Neuronal stem cell (in vitro differentiated cells): ENCODE measurements at regions not wholly inside any gene's neighbourhood (a gene's known extent, or its start where the extent isn't known, plus 50 kb on each side); places are given as distances from the start of the nearest gene placed in this dataset.

Experiments
- DNase-seq: peaks from one replicate; pipeline ENCODE4 v3.0.0-alpha.2; 2013; ENCODE audit warnings: low spot score
- H2AFZ ChIP-seq: one replicate; pipeline ENCODE4 v1.6.1; 2013; ENCODE audit warnings: mild to moderate bottlenecking, low read length, inconsistent platforms
- H2AK5ac ChIP-seq: 2 replicates; pipeline ENCODE4 v1.6.1; 2013; ENCODE audit warnings: low read depth, mild to moderate bottlenecking, inconsistent platforms, low read length, moderate library complexity, mixed read lengths
- H2BK120ac ChIP-seq: 2 replicates; pipeline ENCODE4 v1.6.1; 2013; ENCODE audit warnings: low read depth, mild to moderate bottlenecking, inconsistent platforms, low read length, moderate library complexity, mixed read lengths
- H2BK12ac ChIP-seq: one replicate; pipeline ENCODE4 v1.6.1; 2013; ENCODE audit warnings: low read length, inconsistent platforms
- H2BK15ac ChIP-seq: 2 replicates; pipeline ENCODE4 v1.6.1; 2013; ENCODE audit warnings: mild to moderate bottlenecking, low read length, inconsistent platforms, mixed read lengths
- H2BK5ac ChIP-seq: one replicate; pipeline ENCODE4 v1.6.1; 2013; ENCODE audit warnings: inconsistent platforms, mild to moderate bottlenecking, low read length, moderate library complexity
- H3K14ac ChIP-seq: one replicate; pipeline ENCODE4 v1.6.1; 2013; ENCODE audit warnings: low read length, inconsistent platforms
- H3K18ac ChIP-seq: 2 replicates; pipeline ENCODE4 v1.6.1; 2013; ENCODE audit warnings: low read length, inconsistent platforms
- H3K23ac ChIP-seq: 2 replicates; pipeline ENCODE4 v1.6.1; 2013; ENCODE audit warnings: low read depth, mild to moderate bottlenecking, mixed read lengths, low read length, inconsistent platforms; ENCODE audit not compliant: poor library complexity
- H3K27ac ChIP-seq: replicated peaks from 3 replicates; pipeline ENCODE4 v1.5.1; 2013; ENCODE audit warnings: low read length, inconsistent platforms
- H3K27me3 ChIP-seq, 3 experiments: 2 replicates each; pipeline ENCODE4 v1.6.1; 2013; ENCODE audit warnings: low read length in 3 of 3, mild to moderate bottlenecking in 2 of 3, inconsistent platforms in 1 of 3, low read depth in 1 of 3, mixed read lengths in 1 of 3, moderate library complexity in 1 of 3; ENCODE audit not compliant: control insufficient read depth in 3 of 3, insufficient read depth in 3 of 3
- H3K36me3 ChIP-seq, 2 donors: replicated peaks in 1 of 2; 2 replicates each; pipeline ENCODE4 v1.6.1; 2013; ENCODE audit warnings: low read length in 2 of 2; ENCODE audit not compliant: control insufficient read depth in 2 of 2, insufficient read depth in 2 of 2
- H3K4ac ChIP-seq: 2 replicates; pipeline ENCODE4 v1.6.1; 2013; ENCODE audit warnings: inconsistent platforms, mild to moderate bottlenecking, low read length, moderate library complexity
- H3K4me1 ChIP-seq, 2 donors: 1 replicate in 1 of 2; 2 replicates in 1 of 2; pipeline ENCODE4 v1.6.1; 2013; ENCODE audit warnings: low read length in 2 of 2, low read depth in 1 of 2; ENCODE audit not compliant: control insufficient read depth in 2 of 2, insufficient read depth in 1 of 2
- H3K4me2 ChIP-seq: one replicate; pipeline ENCODE4 v1.6.1; 2013; ENCODE audit warnings: mild to moderate bottlenecking, low read length, inconsistent platforms; ENCODE audit not compliant: insufficient read depth, poor library complexity, severe bottlenecking
- H3K4me3 ChIP-seq, 2 donors: 2 replicates each; pipeline ENCODE4 v1.5.1; 2013; ENCODE audit warnings: low read length in 2 of 2, mild to moderate bottlenecking in 2 of 2, inconsistent platforms in 1 of 2, moderate library complexity in 1 of 2
- H3K79me1 ChIP-seq: one replicate; pipeline ENCODE4 v1.6.1; 2013; ENCODE audit warnings: low read depth, mild to moderate bottlenecking, inconsistent platforms, low read length, moderate library complexity
- H3K9ac ChIP-seq: one replicate; pipeline ENCODE4 v1.6.1; 2013; ENCODE audit warnings: mild to moderate bottlenecking, low read depth, low read length, inconsistent platforms; ENCODE audit not compliant: poor library complexity
- H3K9me3 ChIP-seq, 2 donors: replicated peaks in 1 of 2; 2 replicates each; pipeline versions ENCODE3 to v1.6.1; 2013; ENCODE audit warnings: low read length in 2 of 2, mild to moderate bottlenecking in 2 of 2, inconsistent platforms in 1 of 2, low read depth in 1 of 2, mixed read lengths in 1 of 2, moderate library complexity in 1 of 2; ENCODE audit not compliant: control insufficient read depth in 2 of 2, insufficient read depth in 1 of 2
- H4K8ac ChIP-seq: one replicate; pipeline ENCODE4 v1.6.1; 2013; ENCODE audit warnings: low read depth, mild to moderate bottlenecking, inconsistent platforms, low read length, moderate library complexity
- H4K91ac ChIP-seq: one replicate; pipeline ENCODE4 v1.6.1; 2013; ENCODE audit warnings: low read length, low read depth, mild to moderate bottlenecking, inconsistent platforms; ENCODE audit not compliant: poor library complexity
- WGBS, 2 donors: extraction: QIAGEN DNeasy Blood & Tissue Kit; methylation state at CpG; one replicate each; pipeline ENCODE4 v1.1.7; 2013; ENCODE audit warnings: missing lambda C conversion rate in 2 of 2, mixed read lengths in 1 of 2; ENCODE audit not compliant: insufficient read length in 2 of 2, insufficient replicate concordance in 1 of 2; ENCODE audit errors: extremely low coverage in 2 of 2; 5-methylcytosine and 5-hydroxymethylcytosine counted together

DNA sequence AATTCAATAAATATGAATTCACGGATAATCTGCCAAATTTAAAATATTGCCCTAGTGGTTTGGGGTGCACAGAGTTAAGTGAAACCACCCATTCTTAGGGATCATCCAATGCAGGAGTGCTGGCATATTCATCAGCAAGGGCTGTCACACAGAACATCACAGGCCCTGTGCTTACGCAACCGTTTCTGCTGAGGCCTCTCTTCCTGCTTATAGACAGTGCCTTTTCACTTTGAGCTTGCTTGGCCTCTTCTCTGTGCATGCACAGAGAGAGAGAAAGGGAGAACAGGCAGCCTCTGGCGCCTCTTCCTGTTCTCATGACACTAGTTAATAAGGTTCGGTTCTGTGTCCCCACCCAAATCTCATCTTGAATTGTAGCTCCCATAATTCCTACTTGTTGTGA, 366.3 kb downstream of the ICE1 start:
- Histone ChIP-seq H3K36me3 (no peaks in the 10 kb centered on the region), H2BK5ac (no peak overlapping the region), H2BK12ac (no peak overlapping the region), H3K4ac (no peak overlapping the region), H3K18ac (no peak overlapping the region), H4K8ac (no peak overlapping the region), H2AFZ (no peak overlapping the region), H2BK120ac (no peak overlapping the region), H3K79me1 (no peaks in the 10 kb centered on the region), H2BK15ac (no peak overlapping the region), H3K9me3 (no peaks in the 10 kb centered on the region), H3K4me1 (peaks cover 0 to 9% of the 10 kb centered on the region in 2 donors), H4K91ac (no peak overlapping the region), H3K14ac (no peak overlapping the region), H3K27me3 (no peaks in the 10 kb centered on the region), H3K27ac (no peak overlapping the region), H3K23ac (no peak overlapping the region), H3K4me3 (no peak overlapping the region), H2AK5ac (no peak overlapping the region), H3K4me2 (no peak overlapping the region), H3K9ac (no peak overlapping the region)
- WGBS, 2 donors: no CpG with 5 or more reads among the region's 5 CpGs
- DNase-seq: no peak

DNA sequence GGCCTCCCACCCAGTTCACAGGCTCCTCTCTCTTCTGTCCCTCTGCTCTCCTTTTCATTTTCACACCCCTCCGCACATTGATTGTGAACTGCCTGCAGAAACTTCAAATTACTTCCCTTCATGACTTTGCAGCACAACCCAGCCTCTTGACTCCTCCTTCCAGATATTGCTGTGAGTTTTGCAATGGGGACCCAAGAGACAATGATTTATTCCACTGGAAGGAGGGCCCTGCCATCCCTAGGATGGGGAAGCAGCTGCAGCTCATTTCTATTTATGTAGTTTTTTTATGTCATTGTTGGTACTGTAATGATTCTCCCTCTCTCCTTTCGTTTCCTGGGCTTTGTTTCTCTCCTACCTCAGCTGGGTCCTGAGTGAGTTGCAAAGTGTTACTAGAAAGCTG, 364.9 kb downstream of the ICE1 start:
- no peak overlapping the region for H2BK120ac ChIP-seq
- no peaks in the 10 kb centered on the region for H3K79me1 ChIP-seq
- H3K27ac ChIP-seq: no peak overlapping the region
- DNase-seq: no peak
- H4K8ac ChIP-seq: no peak overlapping the region
- H2AK5ac ChIP-seq: no peak overlapping the region
- no peak overlapping the region for H2BK5ac ChIP-seq
- H3K9me3 ChIP-seq: no peaks in the 10 kb centered on the region
- peaks cover 0 to 3% of the 10 kb centered on the region in 2 donors for H3K4me1 ChIP-seq
- H3K9ac ChIP-seq: no peak overlapping the region
- no peaks in the 10 kb centered on the region for H3K27me3 ChIP-seq
- WGBS, 2 donors: no CpG with 5 or more reads among the region's 2 CpGs
- H3K4ac ChIP-seq: no peak overlapping the region
- no peak overlapping the region for H3K23ac ChIP-seq
- H3K4me2 ChIP-seq: no peak overlapping the region
- no peak overlapping the region for H3K14ac ChIP-seq
- no peak overlapping the region for H4K91ac ChIP-seq
- H2AFZ ChIP-seq: no peak overlapping the region
- no peaks in the 10 kb centered on the region for H3K36me3 ChIP-seq
- H3K4me3 ChIP-seq: no peak overlapping the region
- no peak overlapping the region for H2BK12ac ChIP-seq
- no peak overlapping the region for H2BK15ac ChIP-seq
- no peak overlapping the region for H3K18ac ChIP-seq

DNA sequence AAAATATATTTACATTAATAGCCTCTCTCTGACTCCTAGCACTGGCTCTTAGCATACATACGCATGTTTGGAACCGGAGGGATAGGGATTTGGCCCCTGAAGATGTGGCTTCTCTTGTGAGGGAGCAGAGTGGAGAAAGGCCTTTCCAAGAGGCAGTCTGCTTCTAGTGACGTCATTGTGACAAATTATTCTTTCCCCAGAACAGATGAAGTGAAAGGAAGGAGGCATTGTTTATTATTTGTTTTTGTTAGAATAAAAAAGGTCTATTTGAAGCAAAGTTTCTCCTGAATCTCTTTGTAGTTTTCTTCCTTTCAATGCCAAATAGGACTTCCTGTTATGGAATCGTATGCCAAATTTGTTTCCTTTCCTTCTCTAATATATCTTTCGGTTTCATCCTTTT, 361.6 kb downstream of the ICE1 start:
- WGBS, 2 donors: no CpG with 5 or more reads among the region's 5 CpGs
- Histone ChIP-seq H4K91ac (no peak overlapping the region), H3K18ac (no peak overlapping the region), H4K8ac (no peak overlapping the region), H3K23ac (no peak overlapping the region), H3K9me3 (no peaks in the 10 kb centered on the region), H3K79me1 (no peaks in the 10 kb centered on the region), H2BK120ac (no peak overlapping the region), H3K4me2 (no peak overlapping the region), H2BK5ac (no peak overlapping the region), H3K27me3 (no peaks in the 10 kb centered on the region), H2AFZ (no peak overlapping the region), H3K9ac (no peak overlapping the region), H2BK12ac (no peak overlapping the region), H2BK15ac (no peak overlapping the region), H3K27ac (no peak overlapping the region), H3K4me1 (peaks cover 0 to 3% of the 10 kb centered on the region in 2 donors), H3K4me3 (no peak overlapping the region), H3K14ac (no peak overlapping the region), H3K36me3 (no peaks in the 10 kb centered on the region), H2AK5ac (no peak overlapping the region), H3K4ac (no peak overlapping the region)
- DNase-seq: no peak

DNA sequence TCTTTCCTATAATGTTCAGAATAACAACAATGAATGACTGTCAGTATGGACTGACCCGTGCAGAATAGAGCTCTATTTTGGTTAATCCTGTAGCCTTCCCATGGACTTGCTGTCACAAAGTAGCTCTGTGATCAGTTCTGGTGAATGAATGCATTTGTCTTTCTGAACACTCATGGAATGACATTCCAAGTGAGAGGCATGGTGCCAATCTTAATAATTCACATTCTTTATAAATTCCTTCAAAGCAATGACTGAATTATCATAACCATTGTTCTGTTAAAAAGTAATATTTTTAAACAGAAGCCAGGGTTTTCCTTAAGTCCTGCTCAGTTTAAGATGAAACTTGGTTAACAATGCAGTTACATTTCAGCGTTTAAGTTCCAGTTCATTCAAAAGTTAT, 360.5 kb downstream of the ICE1 start:
- no peaks in the 10 kb centered on the region for H3K79me1 ChIP-seq
- no CpG with 5 or more reads among the region's 2 CpGs for WGBS, 2 donors
- H3K4me1 ChIP-seq: peaks cover 0 to 3% of the 10 kb centered on the region in 2 donors
- no peak overlapping the region for H2AK5ac ChIP-seq
- H3K9ac ChIP-seq: no peak overlapping the region
- no peak overlapping the region for H2BK15ac ChIP-seq
- H3K4me3 ChIP-seq: no peak overlapping the region
- no peaks in the 10 kb centered on the region for H3K36me3 ChIP-seq
- no peak overlapping the region for H4K91ac ChIP-seq
- H2AFZ ChIP-seq: no peak overlapping the region
- no peak overlapping the region for H3K4ac ChIP-seq
- H2BK5ac ChIP-seq: no peak overlapping the region
- H3K18ac ChIP-seq: no peak overlapping the region
- no peak overlapping the region for H3K23ac ChIP-seq
- no peak for DNase-seq
- H3K27me3 ChIP-seq: no peaks in the 10 kb centered on the region
- H3K4me2 ChIP-seq: no peak overlapping the region
- H3K14ac ChIP-seq: no peak overlapping the region
- no peak overlapping the region for H2BK12ac ChIP-seq
- H3K9me3 ChIP-seq: no peaks in the 10 kb centered on the region
- H2BK120ac ChIP-seq: no peak overlapping the region
- no peak overlapping the region for H4K8ac ChIP-seq
- H3K27ac ChIP-seq: no peak overlapping the region
